ENCODE measurements at regions not wholly inside any gene's neighbourhood (a gene's known extent, or its start where the extent isn't known, plus 50 kb on each side); places are given as distances from the start of the nearest gene placed in this dataset.

DNA sequence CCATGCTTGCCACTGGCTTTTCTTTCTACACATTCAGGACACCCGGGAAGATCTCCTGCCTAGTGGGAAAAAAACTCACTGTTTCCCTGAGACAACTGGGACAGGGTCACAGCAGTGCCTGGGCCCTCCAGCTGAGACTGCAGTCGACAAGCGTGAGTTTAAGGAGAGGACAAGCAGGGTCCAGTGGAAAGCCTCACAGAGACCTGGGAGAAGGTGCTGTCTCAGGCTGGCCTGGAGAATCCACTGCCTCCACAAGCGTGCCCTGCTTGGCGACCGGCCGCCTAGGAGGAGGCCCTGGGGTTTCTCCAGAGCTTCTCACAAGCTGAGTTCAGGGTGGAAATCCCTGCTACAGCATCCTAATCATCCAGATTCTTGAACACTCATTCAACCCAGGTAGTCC lies 519.6 kb upstream of the RAB6C start:
- TF ChIP-seq, protein P1, sequence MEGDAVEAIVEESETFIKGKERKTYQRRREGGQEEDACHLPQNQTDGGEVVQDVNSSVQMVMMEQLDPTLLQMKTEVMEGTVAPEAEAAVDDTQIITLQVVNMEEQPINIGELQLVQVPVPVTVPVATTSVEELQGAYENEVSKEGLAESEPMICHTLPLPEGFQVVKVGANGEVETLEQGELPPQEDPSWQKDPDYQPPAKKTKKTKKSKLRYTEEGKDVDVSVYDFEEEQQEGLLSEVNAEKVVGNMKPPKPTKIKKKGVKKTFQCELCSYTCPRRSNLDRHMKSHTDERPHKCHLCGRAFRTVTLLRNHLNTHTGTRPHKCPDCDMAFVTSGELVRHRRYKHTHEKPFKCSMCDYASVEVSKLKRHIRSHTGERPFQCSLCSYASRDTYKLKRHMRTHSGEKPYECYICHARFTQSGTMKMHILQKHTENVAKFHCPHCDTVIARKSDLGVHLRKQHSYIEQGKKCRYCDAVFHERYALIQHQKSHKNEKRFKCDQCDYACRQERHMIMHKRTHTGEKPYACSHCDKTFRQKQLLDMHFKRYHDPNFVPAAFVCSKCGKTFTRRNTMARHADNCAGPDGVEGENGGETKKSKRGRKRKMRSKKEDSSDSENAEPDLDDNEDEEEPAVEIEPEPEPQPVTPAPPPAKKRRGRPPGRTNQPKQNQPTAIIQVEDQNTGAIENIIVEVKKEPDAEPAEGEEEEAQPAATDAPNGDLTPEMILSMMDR (IDR thresholded peaks at IDR 0.05; ENCODE audit: borderline replicate concordance): no peak
- no peak overlapping the region for H3K4me3 ChIP-seq
- no peaks in the 10 kb centered on the region for H3K9me3 ChIP-seq (replicated peaks)
- H3K27ac ChIP-seq (replicated peaks): no peak overlapping the region
- intact Hi-C loops (cut with micrococcal nuclease): no loop called here
- no peaks in the 10 kb centered on the region for H3K4me1 ChIP-seq
- no peak for DNase-seq
- H3K27me3 ChIP-seq (ENCODE audit: low read depth): peaks cover 6% of the 10 kb centered on the region
- no peaks in the 10 kb centered on the region for H3K36me3 ChIP-seq

DNA sequence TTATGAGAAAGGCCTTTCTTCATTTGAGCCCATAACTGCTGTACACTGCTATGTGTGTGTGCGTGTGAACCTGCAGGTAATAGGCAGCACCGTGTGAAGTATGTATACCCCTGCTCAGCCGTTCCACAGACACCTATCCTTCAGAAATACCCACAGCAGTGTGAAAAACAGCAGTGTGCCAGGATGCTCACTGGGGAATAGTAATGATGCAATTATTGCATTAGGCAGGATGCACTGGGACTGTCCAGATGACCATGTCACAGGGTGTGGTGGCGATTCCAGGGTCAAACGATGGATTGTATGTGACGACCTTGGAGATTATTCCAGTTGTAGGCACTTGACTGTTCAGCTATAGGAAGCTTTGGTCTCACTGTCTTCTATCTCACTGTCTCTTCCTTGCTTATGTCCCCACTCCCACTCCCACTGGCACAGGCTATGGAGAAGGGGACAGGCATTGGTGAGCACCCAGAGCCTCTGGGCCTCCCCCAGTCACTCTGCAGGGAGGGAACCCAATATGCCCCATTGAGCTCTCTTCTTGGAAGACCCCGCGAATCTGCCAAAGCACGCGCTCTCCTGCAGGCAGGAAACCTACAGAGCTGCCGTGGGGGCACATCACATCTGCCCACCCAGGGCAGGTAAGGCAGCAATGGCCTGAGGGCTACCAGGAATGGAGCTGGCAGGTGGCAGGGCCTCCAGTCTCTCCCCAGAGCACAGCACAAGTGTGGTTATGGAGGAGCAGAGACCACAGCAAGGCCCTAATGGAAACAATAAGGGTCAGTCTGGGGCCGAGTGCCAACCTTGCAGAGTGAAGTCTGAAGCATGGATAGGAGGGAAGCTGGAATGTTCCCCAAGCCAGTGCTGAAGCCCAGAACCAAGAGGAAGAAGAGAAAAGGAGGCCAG lies 518.9 kb upstream of the RAB6C start:
- H3K36me3 ChIP-seq: no peaks in the 10 kb centered on the region
- no peak overlapping the region for H3K4me3 ChIP-seq
- no peak overlapping the region for H3K27ac ChIP-seq (replicated peaks)
- no peaks in the 10 kb centered on the region for H3K9me3 ChIP-seq (replicated peaks)
- intact Hi-C loops (cut with micrococcal nuclease): no loop called here
- H3K4me1 ChIP-seq: no peaks in the 10 kb centered on the region
- TF ChIP-seq, protein P1 (IDR thresholded peaks at IDR 0.05; ENCODE audit: borderline replicate concordance): no peak
- peaks cover 11% of the 10 kb centered on the region for H3K27me3 ChIP-seq (ENCODE audit: low read depth)
- no peak for DNase-seq

DNA sequence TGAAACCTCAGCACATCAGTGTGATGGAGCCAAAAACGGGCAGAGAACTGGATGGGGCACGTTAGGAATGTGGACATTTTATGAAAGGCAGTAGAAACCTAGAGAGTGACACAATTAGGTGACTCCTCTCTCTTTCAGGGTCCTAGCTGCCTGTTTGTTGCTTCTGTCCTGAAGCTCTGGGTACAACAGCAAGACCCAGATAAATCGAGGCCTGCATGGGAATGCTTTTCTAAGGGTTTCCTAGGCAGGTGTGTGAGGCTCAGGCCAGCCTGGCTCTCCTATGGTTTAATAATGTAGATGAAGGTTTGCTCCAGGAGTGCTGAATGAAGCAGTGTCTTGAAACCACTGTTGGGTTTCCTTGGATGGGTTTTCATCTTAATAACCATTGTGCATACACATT lies 517.1 kb upstream of the RAB6C start:
- TF ChIP-seq, protein P1 (IDR thresholded peaks at IDR 0.05; ENCODE audit: borderline replicate concordance): no peak
- H3K9me3 ChIP-seq (replicated peaks): no peaks in the 10 kb centered on the region
- no peaks in the 10 kb centered on the region for H3K36me3 ChIP-seq
- H3K4me3 ChIP-seq: no peak overlapping the region
- H3K4me1 ChIP-seq: no peaks in the 10 kb centered on the region
- intact Hi-C loops (cut with micrococcal nuclease): no loop called here
- no peak for DNase-seq
- no peak overlapping the region for H3K27ac ChIP-seq (replicated peaks)
- peaks cover 20% of the 10 kb centered on the region for H3K27me3 ChIP-seq (ENCODE audit: low read depth)

DNA sequence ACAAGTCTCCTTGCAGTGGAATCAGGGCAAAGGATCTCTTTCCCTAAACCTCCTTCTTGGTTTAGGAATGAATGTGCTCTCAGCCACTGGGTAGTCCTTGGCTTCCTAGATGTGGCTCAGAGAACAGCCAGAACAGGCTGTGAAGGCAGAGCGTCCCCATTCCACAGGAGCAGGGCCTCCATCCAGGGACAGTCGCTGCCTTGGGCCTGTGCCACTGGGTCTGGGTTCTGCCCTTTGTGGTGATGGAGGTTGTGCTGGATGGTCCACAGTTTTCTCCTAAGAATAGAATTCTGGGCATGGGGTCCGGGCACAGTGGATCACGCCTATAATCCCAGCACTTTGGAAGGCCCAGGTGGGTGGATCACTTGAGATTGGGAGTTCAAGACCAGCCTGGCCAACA lies 516.5 kb upstream of the RAB6C start:
- H3K27ac ChIP-seq (replicated peaks): no peak overlapping the region
- H3K4me3 ChIP-seq: no peak overlapping the region
- intact Hi-C loops (cut with micrococcal nuclease): no loop called here
- no peaks in the 10 kb centered on the region for H3K9me3 ChIP-seq (replicated peaks)
- no peaks in the 10 kb centered on the region for H3K4me1 ChIP-seq
- peaks cover 20% of the 10 kb centered on the region for H3K27me3 ChIP-seq (ENCODE audit: low read depth)
- TF ChIP-seq, protein P1 (IDR thresholded peaks at IDR 0.05; ENCODE audit: borderline replicate concordance): no peak
- H3K36me3 ChIP-seq: no peaks in the 10 kb centered on the region
- DNase-seq: no peak

DNA sequence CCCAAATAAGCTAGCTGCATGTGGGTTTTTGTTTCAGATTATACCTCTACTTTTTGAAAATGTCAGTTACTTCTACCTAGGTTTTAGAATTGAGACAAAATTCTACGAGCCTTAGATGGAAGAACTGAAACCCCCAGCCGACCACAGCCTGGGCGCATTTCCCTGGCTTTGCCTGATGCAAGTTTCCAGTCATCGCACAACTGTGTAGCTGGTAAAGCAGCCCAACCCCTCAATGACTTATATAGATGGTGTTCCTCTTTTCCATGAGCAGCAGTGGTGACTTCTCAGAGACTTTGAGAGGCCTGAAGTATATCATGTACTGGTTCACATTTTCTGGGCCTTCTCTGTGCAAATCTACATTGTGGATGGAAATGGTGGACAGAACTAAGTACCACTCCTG lies 515.4 kb upstream of the RAB6C start:
- Histone ChIP-seq H3K4me1 (no peaks in the 10 kb centered on the region), H3K27ac (replicated peaks) (no peak overlapping the region), H3K9me3 (replicated peaks) (no peaks in the 10 kb centered on the region), H3K4me3 (no peak overlapping the region), H3K36me3 (no peaks in the 10 kb centered on the region), H3K27me3 (ENCODE audit: low read depth) (peaks cover 20% of the 10 kb centered on the region)
- DNase-seq: no peak
- TF ChIP-seq, protein P1 (IDR thresholded peaks at IDR 0.05; ENCODE audit: borderline replicate concordance): no peak
- intact Hi-C loops (cut with micrococcal nuclease): no loop called here

Data from left ventricle myocardium inferior (tissue), 1 donor.